HG02981 (cell line): ENCODE measurements at regions not wholly inside any gene's neighbourhood (a gene's known extent, or its start where the extent isn't known, plus 50 kb on each side); places are given as distances from the start of the nearest gene placed in this dataset.
"Not testable (repeated sequence)": the region's sequence is repeated elsewhere in the genome, so short reads cannot be mapped to it uniquely, and the experiment has no call there.

Source experiments
- ATAC-seq: cut with Tn5 transposase; IDR thresholded peaks from one replicate; pipeline ENCODE4 v1.9.1; 2021; ENCODE audit warnings: mild to moderate bottlenecking, moderate library complexity; ENCODE audit not compliant: unreplicated experiment

GRCh38 chrX:115840729-115841409 is 279.9 kb downstream of the PLS3 start:
- ATAC-seq = not testable (repeated sequence)

GRCh38 chrX:115850986-115851385 is 290.0 kb downstream of the PLS3 start:
- ATAC-seq = not testable (repeated sequence)

DNA sequence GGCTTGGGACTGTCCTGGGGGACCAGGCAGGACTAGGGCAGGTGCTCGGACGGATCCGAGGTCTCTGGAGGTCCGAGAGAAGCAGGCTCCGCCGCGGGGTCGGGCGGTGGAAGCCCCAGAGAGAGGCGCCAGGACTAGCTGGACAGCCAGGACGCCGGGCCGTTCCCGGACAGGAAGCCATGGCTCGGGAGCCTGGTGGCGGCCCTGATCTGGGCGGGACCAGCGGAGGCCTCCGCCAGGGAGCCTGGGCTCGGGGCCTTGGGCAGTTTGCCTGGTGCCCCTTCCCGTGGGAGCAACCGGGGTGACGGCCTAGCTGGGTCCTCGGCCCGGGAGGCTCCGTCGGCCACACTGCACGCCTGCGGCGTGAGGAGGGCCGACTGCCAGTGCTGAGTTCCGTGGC is 292.3 kb downstream of the PLS3 start:
- ATAC-seq = not testable (repeated sequence)

DNA sequence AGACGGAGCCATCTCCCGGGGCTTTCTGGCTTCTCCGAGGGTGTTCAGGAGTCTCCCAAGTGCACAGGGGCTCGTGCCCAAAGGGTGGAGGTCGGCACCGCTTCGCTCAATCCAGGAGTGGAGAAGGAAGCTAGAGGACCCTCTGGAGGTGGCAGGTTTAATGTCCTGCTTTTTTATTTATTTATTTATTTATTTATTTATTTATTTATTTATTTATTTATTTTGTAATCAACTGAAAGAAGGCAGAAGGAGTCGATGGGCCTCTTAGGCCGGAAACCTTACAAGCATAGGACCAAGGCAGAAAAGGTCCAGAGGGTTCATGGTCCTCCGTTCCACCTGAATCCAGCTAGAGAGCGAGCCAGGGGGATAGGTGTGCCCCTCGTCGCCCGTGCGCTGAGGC is 289.4 kb upstream of the AGTR2 start:
- ATAC-seq = not testable (repeated sequence)

GRCh38 chrX:115884121-115884520 is 286.4 kb upstream of the AGTR2 start:
- not testable (repeated sequence) for ATAC-seq

DNA sequence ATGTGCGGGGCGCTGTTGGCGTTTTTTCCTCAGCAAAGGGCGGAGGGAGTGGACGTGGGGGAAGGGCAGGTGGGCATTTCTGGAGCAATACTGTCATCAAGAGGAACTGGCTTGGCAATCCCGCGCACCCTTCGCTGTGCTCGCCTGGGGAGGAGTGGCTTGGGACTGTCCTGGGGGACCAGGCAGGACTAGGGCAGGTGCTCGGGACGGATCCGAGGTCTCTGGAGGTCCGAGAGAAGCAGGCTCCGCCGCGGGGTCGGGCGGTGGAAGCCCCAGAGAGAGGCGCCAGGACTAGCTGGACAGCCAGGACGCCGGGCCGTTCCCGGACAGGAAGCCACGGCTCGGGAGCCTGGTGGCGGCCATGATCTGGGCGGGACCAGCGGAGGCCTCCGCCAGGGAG is 282.5 kb upstream of the AGTR2 start:
- not testable (repeated sequence) for ATAC-seq

DNA sequence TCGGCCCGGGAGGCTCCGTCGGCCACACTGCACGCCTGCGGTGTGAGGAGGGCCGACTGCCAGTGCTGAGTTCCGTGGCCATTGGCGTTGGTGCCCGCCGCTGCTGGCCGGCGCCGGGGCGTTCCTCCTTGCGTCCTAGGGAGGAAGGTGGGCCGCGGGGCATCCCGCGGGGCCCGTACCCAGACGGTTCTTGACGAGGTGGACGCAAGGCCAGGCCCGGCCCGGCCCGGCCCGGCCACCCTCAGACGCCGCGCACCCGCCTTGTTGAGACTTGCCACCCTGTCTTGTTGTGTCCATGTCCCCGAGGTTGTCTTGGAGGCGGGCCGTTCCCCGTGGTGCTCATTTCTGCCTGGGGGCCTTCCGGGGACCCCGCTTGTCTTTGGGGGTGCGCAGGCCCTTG is 282.0 kb upstream of the AGTR2 start:
- not testable (repeated sequence) for ATAC-seq

DNA sequence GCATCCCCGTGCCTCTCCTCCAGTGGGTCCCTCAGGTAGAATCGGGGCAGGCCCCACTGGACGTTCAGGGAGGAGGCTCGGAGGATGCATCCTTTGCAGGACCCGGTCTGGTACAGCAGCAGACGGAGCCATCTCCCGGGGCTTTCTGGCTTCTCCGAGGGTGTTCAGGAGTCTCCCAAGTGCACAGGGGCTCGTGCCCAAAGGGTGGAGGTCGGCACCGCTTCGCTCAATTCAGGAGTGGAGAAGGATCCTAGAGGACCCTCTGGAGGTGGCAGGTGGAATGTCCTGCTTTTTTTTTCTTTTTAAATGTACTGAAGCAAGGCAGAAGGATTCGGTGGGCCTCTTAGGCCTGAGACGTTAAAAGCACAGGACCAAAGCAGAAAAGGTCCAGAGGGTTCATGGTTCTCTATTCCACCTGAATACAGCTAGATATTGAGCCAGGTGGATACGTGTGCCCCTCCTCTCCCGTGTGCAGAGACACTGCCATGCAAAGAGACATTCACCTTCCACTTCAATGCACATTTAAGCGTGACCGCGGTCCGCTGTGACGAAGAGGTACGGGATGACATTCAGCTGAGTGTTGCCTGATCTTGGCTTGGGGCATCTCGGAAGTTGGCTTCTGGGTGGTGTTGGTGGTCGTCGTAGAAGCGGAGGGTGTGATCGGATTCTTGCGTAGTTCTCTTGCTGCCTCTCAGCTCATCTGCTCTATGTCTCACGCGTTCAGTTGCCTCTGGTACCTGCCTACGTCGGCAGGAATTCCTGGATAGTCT is 281.2 kb upstream of the AGTR2 start:
- ATAC-seq = no peak

DNA sequence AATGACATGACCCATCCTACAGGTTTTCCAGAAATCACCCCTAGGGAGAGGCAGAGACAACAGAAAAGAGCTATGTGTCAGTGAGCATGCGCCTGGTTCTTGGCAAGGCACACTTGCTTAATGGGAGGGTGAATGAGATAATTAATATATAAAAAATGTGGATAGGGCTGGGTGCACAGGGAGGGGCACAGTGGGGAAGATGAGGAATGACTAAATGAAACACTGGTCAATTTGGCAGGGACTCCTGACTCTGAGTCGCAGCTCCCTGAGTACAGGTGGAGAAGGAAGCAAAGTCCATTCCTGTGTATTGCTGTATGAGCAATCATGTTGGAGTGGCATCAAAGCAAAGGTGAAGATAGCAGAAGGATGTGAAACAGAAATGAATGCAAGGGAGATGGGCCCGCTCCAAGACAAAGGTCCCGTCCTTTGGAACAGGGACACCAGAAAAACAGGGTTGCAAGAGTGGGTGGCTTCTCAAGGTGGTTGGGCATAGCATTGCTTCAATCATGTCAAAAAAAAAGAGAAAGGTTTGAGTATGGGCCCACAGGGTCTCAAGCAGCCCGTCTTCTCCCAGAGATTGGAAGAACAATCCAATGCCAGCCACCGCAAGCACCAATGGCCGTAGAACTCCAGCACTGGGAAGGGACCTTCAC is 278.4 kb upstream of the AGTR2 start:
- ATAC-seq = no peak

- no peak for ATAC-seq
These were observed 277.5 kb upstream of the AGTR2 start for GRCh38 chrX:115892787-115893671.

- ATAC-seq = no peak
These were observed 276.5 kb upstream of the AGTR2 start for GRCh38 chrX:115894087-115894486.

DNA sequence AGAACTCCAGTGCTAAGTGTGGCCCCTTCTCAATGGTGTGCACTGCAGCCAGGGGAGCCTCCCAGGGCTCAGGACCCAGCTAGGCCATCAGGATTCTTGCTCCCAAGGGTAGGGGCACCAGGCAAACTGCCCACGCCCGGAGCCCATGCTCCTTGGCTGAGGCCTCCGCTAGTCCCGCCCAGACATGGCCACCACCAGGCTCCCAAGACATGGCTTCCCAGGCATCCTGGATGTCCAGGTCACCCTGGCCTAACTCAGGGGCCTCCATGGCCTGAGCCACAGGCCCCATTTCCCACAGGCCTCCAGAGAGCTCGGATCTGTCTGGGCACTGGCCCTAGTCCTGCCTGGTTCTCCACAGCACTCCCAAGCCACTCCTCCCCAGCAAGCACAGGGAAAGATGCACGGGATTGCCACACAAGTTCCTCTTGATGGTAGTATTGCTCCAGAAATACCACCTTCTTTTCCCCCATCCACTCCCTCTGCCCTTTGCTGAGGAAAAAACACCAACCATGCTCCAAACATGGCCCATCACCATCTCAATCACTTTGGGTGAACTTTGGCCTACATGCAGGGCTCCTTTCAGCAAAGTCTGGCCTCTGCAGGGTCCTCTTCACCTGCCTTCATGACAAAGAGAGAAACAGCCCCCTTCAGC is 274.7 kb upstream of the AGTR2 start:
- ATAC-seq = no peak

DNA sequence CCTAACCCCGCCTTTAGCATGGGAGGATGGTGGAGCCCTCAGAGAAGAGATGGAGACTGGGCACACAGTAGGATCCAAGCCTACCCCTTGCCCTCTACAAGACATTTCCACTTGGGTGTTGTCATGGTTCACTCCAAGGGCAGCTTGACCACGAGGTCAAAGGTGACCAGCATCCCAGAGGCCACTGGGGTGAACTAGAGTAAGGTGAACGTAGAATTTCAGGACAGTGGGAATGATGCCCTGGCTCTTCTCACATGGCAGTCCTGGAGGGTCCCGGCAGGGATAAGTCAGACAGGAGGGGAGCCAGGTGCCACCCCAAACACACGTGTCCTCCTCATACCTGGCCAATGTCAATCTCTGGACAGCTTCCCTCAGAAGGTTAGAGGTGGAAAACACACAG is 274.2 kb upstream of the AGTR2 start:
- ATAC-seq = no peak

GRCh38 chrX:115897956-115898355 is 272.6 kb upstream of the AGTR2 start:
- no peak for ATAC-seq

GRCh38 chrX:115898382-115899001 is 272.1 kb upstream of the AGTR2 start:
- ATAC-seq = no peak

DNA sequence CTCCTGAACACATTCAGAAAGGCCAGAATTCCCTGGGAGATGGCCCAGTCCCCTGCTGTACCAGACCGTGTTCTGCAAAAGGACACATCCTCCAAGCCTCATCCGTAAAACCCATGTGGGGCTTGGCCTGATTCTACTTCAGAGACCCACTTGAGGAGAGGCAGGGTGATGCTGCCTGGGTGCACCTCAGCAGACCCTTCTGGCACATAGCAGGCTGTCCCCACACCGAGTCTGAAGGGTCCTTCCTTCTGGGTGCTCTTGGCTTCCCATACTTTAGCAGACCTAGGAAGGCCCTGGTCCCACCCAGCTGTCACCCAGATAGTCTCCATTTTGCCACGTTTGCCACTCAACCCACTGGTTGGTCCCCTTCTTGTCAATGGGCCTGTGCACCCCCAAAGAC is 270.1 kb upstream of the AGTR2 start:
- ATAC-seq = no peak

GRCh38 chrX:115901241-115901640 is 269.3 kb upstream of the AGTR2 start:
- no peak for ATAC-seq

DNA sequence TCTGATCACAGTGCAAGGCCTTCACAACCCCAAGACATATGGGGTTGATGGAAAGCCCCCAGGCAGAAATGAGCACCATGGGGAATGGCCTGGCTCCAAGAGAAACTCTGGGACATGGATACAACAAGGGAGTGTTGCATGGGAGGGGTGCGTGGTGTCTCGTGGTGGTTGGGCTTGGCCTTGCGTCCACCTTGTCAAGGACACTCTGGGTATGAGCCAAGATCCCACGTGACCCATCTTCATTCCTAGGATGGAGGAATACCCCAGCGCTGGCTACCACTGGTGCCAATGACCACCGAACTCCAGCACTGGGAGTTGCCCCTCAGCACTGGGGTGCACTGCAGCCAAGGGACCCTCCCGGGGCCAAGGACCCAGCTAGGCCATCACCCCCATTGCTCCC is 267.5 kb upstream of the AGTR2 start:
- no peak for ATAC-seq

DNA sequence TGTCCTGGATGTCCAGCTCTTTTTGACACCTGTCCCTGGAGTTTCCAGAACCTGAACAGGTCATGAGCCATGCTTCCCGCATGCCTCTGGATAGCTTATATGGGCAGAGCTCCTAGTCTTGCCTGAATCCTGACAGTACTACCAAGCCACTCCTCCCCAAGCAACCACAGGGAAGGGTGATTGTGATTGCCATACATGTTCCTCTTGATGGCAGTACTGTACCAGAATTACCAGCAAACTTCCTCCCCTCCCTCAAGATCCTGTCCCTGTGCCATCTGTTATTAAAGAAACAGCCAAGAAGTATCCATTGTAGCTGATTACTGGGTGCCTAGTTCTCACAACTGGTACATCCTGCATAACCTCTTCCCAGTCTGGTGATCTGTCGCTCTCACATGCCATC is 264.3 kb upstream of the AGTR2 start:
- ATAC-seq = no peak

DNA sequence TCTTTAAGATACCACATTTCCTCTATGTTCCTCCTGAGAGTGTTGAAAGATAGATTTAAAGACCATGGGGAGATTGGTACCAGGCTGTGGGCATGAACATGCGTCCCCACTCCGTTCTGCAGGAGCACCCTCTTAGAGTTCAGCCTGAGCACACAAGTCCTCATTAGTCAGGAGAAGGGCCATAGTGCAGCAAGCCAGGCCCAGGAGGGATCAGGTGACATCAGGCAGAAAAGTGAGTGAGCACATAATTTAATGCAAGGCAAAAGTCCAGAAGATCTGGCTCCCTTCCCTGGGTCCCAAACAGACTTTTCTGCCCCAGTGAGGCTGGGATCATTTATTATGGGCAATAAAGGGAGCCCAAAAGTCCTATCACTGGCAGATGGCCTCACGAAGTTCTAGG is 263.7 kb upstream of the AGTR2 start:
- ATAC-seq = no peak
